Heart left ventricle (tissue), 13 donors: ENCODE measurements at regions not wholly inside any gene's neighbourhood (a gene's known extent, or its start where the extent isn't known, plus 50 kb on each side); places are given as distances from the start of the nearest gene placed in this dataset.

Experiments used
- POLR2A ChIP-seq, 2 donors: fragments of 450-650 bp; IDR thresholded peaks; one replicate each; pipeline ENCODE4 v1.6.1; 2017; ENCODE audit warnings: antibody characterized with exemption in 2 of 2, mild to moderate bottlenecking in 2 of 2, moderate library complexity in 2 of 2
- TF ChIP-seq, protein P1 (sequence below), 12 donors: fragments of 200-600 bp; sonication (generic) in 4 of 12; IDR thresholded peaks; one replicate each; pipeline versions ENCODE4 v1.5.0 to v1.8.0; 2018 to 2022; ENCODE audit warnings: antibody characterized with exemption in 12 of 12, mild to moderate bottlenecking in 5 of 12
- donor health status: ischemic (EF 13 %, LVEDD 7.1; RV severe dilation, severe dysfunction).
- donor health status: DM: no; HTN: yes; CAD: no.
- donor health status: DM: no; HTN: no; CAD: no.
- donor health status: ischemic (EF 25% LVEDD 6.9; RV normal size, moderate dysfunction).
- donor health status: ischemic (EF 25% LVEDD 5.7; RV mildly dilated, moderate dysfunction).
- donor health status: ischemic (EF 35%, LVEDD 5.7; RV mildly dilated, moderate dysfunction).
- donor health status: nonischemic (EF 11% LVEDD 7.7; RV severe dilation, severe dysfunction).
- donor health status: DM: yes; HTN: yes; CAD: no.
- donor health status: PGD.
- donor health status: ischemic (EF 29% LVEDD 5.4; RV normal size, mild dysfunction).
- donor health status: nonischemic (EF 23%, LVEDD 6.1; RV moderate dilation, normal function).

DNA sequence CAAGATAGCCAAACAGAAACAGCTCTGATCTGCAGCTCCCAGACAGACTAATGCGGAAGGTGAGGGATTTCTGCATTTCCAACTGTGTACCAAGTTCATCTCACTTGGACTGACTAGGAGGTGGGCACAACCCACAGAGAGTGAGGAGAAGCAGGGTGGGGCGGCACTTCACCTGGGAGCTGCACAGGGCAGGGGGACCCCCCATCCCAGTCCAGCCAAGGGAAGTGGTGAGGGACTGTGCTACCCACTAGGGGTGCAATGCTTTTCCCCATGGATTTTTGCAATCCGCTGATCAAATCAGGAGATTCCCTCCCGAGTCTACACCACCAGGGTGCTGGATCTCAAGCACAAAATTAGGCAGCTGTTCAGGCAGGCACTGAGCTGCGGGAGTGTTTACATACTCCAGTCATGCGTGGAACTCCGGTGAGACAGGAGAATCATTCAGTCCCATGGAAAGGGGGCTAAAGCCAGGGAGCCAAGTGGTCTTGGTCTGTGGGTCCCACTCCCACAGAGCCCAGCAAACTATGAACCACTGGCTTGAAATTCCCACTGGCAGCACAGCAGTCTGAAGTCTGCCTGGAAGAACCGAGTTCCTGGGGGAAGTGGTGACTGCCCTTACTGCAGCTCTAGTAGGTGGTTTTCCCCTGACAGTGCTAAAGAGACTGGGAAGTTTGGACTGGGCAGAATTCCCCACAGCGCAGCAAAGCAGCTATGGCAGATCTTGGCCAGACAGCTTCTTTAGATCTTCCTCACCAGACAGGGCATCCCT lies 85.1 kb upstream of the UFM1 start:
- TF ChIP-seq, protein P1, sequence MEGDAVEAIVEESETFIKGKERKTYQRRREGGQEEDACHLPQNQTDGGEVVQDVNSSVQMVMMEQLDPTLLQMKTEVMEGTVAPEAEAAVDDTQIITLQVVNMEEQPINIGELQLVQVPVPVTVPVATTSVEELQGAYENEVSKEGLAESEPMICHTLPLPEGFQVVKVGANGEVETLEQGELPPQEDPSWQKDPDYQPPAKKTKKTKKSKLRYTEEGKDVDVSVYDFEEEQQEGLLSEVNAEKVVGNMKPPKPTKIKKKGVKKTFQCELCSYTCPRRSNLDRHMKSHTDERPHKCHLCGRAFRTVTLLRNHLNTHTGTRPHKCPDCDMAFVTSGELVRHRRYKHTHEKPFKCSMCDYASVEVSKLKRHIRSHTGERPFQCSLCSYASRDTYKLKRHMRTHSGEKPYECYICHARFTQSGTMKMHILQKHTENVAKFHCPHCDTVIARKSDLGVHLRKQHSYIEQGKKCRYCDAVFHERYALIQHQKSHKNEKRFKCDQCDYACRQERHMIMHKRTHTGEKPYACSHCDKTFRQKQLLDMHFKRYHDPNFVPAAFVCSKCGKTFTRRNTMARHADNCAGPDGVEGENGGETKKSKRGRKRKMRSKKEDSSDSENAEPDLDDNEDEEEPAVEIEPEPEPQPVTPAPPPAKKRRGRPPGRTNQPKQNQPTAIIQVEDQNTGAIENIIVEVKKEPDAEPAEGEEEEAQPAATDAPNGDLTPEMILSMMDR (IDR thresholded peaks at IDR 0.05): no peak
- no peak for TF ChIP-seq POLR2A (IDR thresholded peaks at IDR 0.05)
